LNCAP (cell line): ENCODE measurements at regions not wholly inside any gene's neighbourhood (a gene's known extent, or its start where the extent isn't known, plus 50 kb on each side); places are given as distances from the start of the nearest gene placed in this dataset.

Experiments used
- TF ChIP-seq, protein P1 (sequence below): fragments of 450-650 bp; IDR thresholded peaks from 2 replicates; pipeline ENCODE4 v1.5.1; 2017; ENCODE audit warnings: mild to moderate bottlenecking

DNA sequence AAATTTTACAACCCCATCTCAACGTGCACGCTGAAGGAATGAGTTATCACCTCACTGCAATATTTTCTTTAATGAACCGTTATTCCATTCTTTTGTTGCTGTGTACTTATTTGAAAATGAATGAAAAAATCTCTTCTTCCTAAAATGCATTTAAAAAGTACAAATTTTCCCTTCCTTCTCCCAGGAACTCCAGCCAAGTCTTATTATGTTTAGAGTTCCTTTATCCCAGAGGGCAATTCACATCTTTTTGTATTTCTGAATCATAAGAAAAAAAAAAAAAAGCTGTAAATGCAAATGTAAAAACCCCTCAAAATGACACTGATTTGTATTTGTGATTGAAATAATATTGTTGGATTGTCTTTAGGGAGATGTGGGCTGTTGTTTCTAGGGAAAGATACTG lies 2194.3 kb upstream of the CELF4 start:
- TF ChIP-seq, protein P1, sequence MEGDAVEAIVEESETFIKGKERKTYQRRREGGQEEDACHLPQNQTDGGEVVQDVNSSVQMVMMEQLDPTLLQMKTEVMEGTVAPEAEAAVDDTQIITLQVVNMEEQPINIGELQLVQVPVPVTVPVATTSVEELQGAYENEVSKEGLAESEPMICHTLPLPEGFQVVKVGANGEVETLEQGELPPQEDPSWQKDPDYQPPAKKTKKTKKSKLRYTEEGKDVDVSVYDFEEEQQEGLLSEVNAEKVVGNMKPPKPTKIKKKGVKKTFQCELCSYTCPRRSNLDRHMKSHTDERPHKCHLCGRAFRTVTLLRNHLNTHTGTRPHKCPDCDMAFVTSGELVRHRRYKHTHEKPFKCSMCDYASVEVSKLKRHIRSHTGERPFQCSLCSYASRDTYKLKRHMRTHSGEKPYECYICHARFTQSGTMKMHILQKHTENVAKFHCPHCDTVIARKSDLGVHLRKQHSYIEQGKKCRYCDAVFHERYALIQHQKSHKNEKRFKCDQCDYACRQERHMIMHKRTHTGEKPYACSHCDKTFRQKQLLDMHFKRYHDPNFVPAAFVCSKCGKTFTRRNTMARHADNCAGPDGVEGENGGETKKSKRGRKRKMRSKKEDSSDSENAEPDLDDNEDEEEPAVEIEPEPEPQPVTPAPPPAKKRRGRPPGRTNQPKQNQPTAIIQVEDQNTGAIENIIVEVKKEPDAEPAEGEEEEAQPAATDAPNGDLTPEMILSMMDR: no peak

DNA sequence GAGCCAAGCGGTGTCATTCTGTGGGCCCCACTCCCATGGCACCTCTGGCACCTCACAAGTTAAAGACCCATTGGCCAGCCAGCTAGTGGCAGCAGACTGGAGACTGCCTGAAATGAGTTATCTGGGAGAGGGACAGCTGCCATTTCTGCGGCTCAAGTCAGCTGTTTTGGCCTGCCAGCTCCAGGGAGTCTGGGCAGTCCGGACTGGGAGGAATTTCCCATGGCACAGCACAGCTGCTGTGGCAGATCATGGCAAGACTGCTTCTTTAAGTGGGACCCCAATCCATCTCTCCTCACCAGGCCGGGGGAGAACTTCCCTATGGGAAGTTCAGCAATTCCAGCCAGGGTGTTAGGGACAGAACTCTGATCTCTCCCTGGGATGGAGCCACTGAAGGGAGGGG lies 2187.6 kb upstream of the CELF4 start:
- TF ChIP-seq, protein P1: no peak

DNA sequence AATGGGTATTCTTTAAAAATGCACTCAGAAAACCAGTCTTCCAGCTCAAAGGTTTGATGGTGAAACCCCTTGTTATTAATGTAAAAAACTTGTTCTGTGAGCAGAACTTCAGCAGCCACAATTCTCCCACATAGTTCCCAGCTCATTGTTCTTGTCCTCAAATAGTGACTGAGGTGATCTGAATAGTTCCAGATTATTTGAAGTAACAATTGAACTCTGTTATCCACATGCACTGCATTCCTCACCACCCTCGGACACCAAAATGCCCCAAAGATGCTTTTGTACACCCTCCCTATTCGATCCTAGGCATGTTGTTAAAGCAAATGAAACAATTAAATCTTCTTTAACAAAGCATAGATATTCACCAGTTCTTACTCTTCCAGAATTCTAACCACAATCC lies 2186.8 kb upstream of the CELF4 start:
- TF ChIP-seq, protein P1: no peak

DNA sequence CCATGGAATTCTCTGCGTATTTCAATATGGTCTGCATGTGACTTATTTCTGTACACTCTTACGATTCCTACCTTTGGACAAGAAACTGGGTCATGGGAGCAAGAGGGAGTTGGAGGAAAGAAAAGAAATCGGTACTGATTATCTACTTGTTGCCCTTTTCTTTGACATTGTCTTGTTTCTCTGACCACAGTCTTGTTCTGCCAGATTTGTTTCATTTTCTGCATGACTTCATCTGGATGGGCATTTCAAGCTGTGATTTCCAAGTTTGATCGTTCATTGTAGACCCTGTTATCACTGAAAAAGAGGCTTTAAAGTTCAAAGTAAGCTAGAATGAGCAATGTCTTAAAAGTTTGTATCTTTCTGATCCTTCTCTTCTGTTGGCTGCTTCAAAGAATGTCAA lies 2186.3 kb upstream of the CELF4 start:
- TF ChIP-seq, protein P1: no peak

DNA sequence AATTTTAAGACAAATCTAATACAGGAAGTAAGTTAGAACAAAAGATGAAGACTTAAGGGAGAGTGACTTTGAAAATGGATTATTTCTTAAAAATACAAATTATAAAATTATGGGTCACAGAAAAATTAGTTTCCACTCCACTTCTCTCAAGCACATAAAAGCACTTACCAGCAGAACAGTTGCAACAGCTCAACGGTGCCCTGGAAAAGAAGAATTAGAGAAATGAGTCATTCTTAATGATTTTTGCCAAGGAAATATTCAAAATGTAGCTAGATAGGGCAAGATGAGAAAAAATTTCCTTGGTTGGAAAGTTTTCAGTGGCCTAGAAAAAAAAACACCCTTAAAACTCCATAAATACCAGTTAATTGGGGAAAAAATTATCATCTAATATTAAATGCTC lies 2185.6 kb upstream of the CELF4 start:
- TF ChIP-seq, protein P1: no peak

DNA sequence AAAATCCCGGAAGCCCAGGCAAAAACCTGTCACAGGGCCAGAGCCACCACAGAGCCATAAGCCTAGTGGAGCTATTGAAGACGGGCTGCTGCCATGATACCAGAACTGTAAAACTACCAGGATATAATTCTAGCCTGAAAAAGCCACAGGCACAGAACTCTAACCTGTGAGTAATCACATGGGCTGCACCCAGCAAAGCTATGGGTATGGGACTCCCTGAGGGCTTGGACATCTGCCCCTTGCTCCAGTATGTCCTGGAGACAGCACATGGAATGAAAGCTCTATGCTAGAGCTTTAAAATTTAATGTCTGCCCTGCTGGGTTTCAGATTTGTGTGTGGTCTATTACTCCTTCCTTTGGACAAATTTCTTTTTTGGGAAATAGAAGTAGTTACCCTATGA lies 2183.6 kb upstream of the CELF4 start:
- TF ChIP-seq, protein P1: no peak

DNA sequence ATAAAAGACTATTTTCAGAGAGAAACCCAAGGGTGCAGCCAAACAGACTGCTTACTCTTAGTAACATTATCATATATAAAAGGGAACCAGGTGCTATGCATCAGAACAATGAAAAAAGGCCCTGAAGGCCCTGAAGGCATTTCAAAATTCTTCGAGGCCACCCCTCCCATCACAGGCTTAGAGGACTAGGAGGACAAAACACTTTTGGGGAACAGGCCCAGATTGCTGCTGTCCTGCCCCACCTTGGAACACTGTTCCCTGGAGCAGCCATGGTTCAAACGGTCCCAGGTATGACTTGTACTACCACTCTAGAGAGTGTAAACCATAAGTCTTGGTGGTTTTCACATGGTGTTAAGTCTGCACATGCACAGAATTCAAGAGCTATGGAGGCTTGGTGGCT lies 2183.1 kb upstream of the CELF4 start:
- TF ChIP-seq, protein P1: no peak

DNA sequence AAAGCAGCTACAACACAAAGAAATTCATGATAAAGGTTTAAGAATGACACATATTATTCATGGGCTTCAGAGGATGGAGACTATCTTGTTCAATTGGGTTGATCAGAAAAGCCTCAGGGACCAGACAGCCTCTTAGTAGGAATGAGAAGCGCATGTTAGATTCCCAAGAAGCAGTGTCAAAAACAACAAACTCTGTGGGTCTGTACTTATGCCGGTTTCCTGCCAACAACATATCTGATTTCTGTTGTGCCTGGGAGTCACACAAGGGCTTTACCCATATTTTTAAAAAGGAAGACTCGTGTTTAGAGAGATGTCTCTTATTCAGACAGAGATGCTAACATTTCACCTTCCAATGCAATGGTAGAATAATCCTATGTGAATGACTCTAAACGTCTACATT lies 2180.6 kb upstream of the CELF4 start:
- TF ChIP-seq, protein P1: no peak
